ENCODE measurements at regions not wholly inside any gene's neighbourhood (a gene's known extent, or its start where the extent isn't known, plus 50 kb on each side); places are given as distances from the start of the nearest gene placed in this dataset.

DNA sequence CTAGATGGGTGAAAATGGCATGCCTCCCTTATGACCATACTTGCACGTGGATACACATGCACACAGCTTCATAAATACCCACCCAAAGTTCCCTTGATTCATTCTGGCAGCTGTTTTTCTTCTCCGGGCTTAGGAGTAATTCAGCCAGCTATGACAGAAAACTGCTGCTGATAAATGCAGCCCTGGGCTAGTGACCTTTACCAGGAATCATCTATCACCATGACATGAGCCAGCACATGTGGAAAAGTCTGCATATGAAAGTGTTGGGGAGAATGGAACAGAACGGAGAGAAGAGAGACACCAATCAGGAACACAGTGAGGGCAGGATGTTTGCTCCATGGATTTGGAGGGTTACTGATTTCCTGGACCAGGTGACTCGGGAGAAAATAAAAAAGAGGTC is 706.3 kb downstream of the PDCD6IP start:
- TF ChIP-seq, protein P1, sequence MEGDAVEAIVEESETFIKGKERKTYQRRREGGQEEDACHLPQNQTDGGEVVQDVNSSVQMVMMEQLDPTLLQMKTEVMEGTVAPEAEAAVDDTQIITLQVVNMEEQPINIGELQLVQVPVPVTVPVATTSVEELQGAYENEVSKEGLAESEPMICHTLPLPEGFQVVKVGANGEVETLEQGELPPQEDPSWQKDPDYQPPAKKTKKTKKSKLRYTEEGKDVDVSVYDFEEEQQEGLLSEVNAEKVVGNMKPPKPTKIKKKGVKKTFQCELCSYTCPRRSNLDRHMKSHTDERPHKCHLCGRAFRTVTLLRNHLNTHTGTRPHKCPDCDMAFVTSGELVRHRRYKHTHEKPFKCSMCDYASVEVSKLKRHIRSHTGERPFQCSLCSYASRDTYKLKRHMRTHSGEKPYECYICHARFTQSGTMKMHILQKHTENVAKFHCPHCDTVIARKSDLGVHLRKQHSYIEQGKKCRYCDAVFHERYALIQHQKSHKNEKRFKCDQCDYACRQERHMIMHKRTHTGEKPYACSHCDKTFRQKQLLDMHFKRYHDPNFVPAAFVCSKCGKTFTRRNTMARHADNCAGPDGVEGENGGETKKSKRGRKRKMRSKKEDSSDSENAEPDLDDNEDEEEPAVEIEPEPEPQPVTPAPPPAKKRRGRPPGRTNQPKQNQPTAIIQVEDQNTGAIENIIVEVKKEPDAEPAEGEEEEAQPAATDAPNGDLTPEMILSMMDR (IDR thresholded peaks at IDR 0.05): no peak
- no peak for TF ChIP-seq REST (IDR thresholded peaks at IDR 0.05; ENCODE audit: insufficient read depth in 1 of 2, low read depth in 2 of 2, low read length in 1 of 2)
- TF ChIP-seq POLR2AphosphoS5 (IDR thresholded peaks at IDR 0.05; ENCODE audit: low read depth, low read length): no peak
- TF ChIP-seq TCF7L2 (IDR thresholded peaks at IDR 0.05; ENCODE audit: low read depth, low read length): no peak
